Right lobe of liver (tissue), 6 donors: ENCODE measurements at regions not wholly inside any gene's neighbourhood (a gene's known extent, or its start where the extent isn't known, plus 50 kb on each side); places are given as distances from the start of the nearest gene placed in this dataset.
A peak's percentile ranks its signal among the peaks of the same experiment; 100 is the strongest.

Experiments used
- ATAC-seq, 4 donors: fragments of 200-7000 bp; cut with Tn5 transposase; one replicate each; pipeline ENCODE4 v1.9.1; 2020; ENCODE audit warnings: mild to moderate bottlenecking in 4 of 4, moderate library complexity in 4 of 4
- DNase-seq, 3 donors: peaks; one replicate each; pipeline ENCODE4 v3.0.0-alpha.2; 2020
- H3K27ac ChIP-seq, 3 donors: fragments of 200-600 bp; one replicate each; pipeline ENCODE4 v1.8.0; 2022
- H3K27me3 ChIP-seq, 2 donors: fragments of 200-600 bp; one replicate each; pipeline ENCODE4 v1.8.0; 2022
- H3K36me3 ChIP-seq, 4 donors: fragments of 200-600 bp; sonication (generic) in 1 of 4; one replicate each; pipeline versions ENCODE4 v1.5.1 to v1.8.0; 2017 to 2022; ENCODE audit warnings: control low read depth in 1 of 4
- H3K4me1 ChIP-seq, 4 donors: fragments of 200-600 bp; sonication (generic) in 1 of 4; one replicate each; pipeline versions ENCODE4 v1.5.1 to v1.8.0; 2017 to 2022; ENCODE audit warnings: control low read depth in 1 of 4
- H3K4me3 ChIP-seq, 3 donors: fragments of 200-600 bp; one replicate each; pipeline ENCODE4 v1.8.0; 2022
- H3K9me3 ChIP-seq, 4 donors: fragments of 200-600 bp; sonication (generic) in 1 of 4; one replicate each; pipeline versions ENCODE4 v1.5.1 to v1.8.0; 2017 to 2022; ENCODE audit warnings: control low read depth in 1 of 4
- CTCF ChIP-seq, 4 donors: fragments of 200-600 bp in 3 of 4; fragments of 450-650 bp in 1 of 4; IDR thresholded peaks; one replicate each; pipeline versions ENCODE4 v1.5.1 to v1.8.0; 2016 to 2022; ENCODE audit warnings: antibody characterized with exemption in 4 of 4, mild to moderate bottlenecking in 2 of 4
- POLR2A ChIP-seq: fragments of 450-650 bp; IDR thresholded peaks from one replicate; pipeline ENCODE4 v1.6.1; 2017; ENCODE audit warnings: antibody characterized with exemption, mild to moderate bottlenecking
- WGBS: methylation state at CpG from one replicate; pipeline ENCODE4 v1.1.6; 2018; ENCODE audit warnings: low coverage, low lambda C conversion rate; ENCODE audit not compliant: insufficient coverage; ENCODE audit errors: missing lambda C conversion rate; 5-methylcytosine and 5-hydroxymethylcytosine counted together
- intact Hi-C, 2 donors: fragments of 100-400 bp; cut with DNase I; formaldehyde crosslinking; loops; one replicate each; pipeline versions ENCODE4 v1.11.2 to v1.14.1; 2022
- donor health status: DM: no; HTN: yes; CAD: no.
- donor health status: DM: no; HTN: no; CAD: no.
- donor health status: DM: no; HTN: no; CAD: no.
- donor health status: DM: no; HTN: yes; CAD: no.
- donor health status: DM: no; HTN: yes; CAD: no.

GRCh38 chr18:78624646-78625279 is 354.9 kb upstream of the SALL3 start:
- Histone ChIP-seq H3K4me1 (no peaks in the 10 kb centered on the region), H3K27me3 (no peaks in the 10 kb centered on the region), H3K4me3 (no peak overlapping the region), H3K9me3 (no peaks in the 10 kb centered on the region), H3K27ac (no peak overlapping the region), H3K36me3 (no peaks in the 10 kb centered on the region)
- DNase-seq: no peak
- no peak for ATAC-seq
- no peak for TF ChIP-seq CTCF (IDR thresholded peaks at IDR 0.05)
- TF ChIP-seq POLR2A: no peak
- intact Hi-C loops: no loop called here
- 25% methylated on average over 10 of the region's 16 CpGs for WGBS

- ATAC-seq: no peak
- H3K4me3 ChIP-seq: no peak overlapping the region
- no peak for TF ChIP-seq CTCF (IDR thresholded peaks at IDR 0.05)
- TF ChIP-seq POLR2A: no peak
- intact Hi-C loops: no loop called here
- no peaks in the 10 kb centered on the region for H3K4me1 ChIP-seq
- H3K36me3 ChIP-seq: no peaks in the 10 kb centered on the region
- H3K9me3 ChIP-seq: no peaks in the 10 kb centered on the region
- no peaks in the 10 kb centered on the region for H3K27me3 ChIP-seq
- H3K27ac ChIP-seq: no peak overlapping the region
- DNase-seq: no peak
- WGBS: 25% methylated on average over 5 of the region's 5 CpGs
These were observed 353.8 kb upstream of the SALL3 start for GRCh38 chr18:78625847-78626246.

GRCh38 chr18:78627551-78628346 is 351.9 kb upstream of the SALL3 start:
- intact Hi-C loops: no loop called here
- DNase-seq (peak in 1 of 3 donors; percentile 24), ATAC-seq (no peak)
- Histone ChIP-seq H3K4me3 (no peak overlapping the region), H3K9me3 (no peaks in the 10 kb centered on the region), H3K36me3 (no peaks in the 10 kb centered on the region), H3K27ac (no peak overlapping the region), H3K4me1 (no peaks in the 10 kb centered on the region), H3K27me3 (no peaks in the 10 kb centered on the region)
- WGBS: 68% methylated on average over 11 of the region's 21 CpGs
- TF ChIP-seq CTCF (IDR thresholded peaks at IDR 0.05): no peak
- no peak for TF ChIP-seq POLR2A

- Histone ChIP-seq H3K4me3 (no peak overlapping the region), H3K36me3 (no peaks in the 10 kb centered on the region), H3K9me3 (no peaks in the 10 kb centered on the region), H3K4me1 (no peaks in the 10 kb centered on the region), H3K27me3 (no peaks in the 10 kb centered on the region), H3K27ac (no peak overlapping the region)
- ATAC-seq (no peak), DNase-seq (no peak)
- intact Hi-C loops: no loop called here
- WGBS: 65% methylated on average over 2 of the region's 15 CpGs
- TF ChIP-seq POLR2A (no peak), CTCF (IDR thresholded peaks at IDR 0.05) (no peak)
These were observed 350.2 kb upstream of the SALL3 start for GRCh38 chr18:78629426-78629825.
